GM19023 (cell line): ENCODE measurements at regions not wholly inside any gene's neighbourhood (a gene's known extent, or its start where the extent isn't known, plus 50 kb on each side); places are given as distances from the start of the nearest gene placed in this dataset.
"Not testable (repeated sequence)": the region's sequence is repeated elsewhere in the genome, so short reads cannot be mapped to it uniquely, and the experiment has no call there.

Experiments used
- ATAC-seq: cut with Tn5 transposase; IDR thresholded peaks from one replicate; pipeline ENCODE4 v1.9.1; 2021; ENCODE audit warnings: mild to moderate bottlenecking, moderate library complexity; ENCODE audit not compliant: unreplicated experiment

DNA sequence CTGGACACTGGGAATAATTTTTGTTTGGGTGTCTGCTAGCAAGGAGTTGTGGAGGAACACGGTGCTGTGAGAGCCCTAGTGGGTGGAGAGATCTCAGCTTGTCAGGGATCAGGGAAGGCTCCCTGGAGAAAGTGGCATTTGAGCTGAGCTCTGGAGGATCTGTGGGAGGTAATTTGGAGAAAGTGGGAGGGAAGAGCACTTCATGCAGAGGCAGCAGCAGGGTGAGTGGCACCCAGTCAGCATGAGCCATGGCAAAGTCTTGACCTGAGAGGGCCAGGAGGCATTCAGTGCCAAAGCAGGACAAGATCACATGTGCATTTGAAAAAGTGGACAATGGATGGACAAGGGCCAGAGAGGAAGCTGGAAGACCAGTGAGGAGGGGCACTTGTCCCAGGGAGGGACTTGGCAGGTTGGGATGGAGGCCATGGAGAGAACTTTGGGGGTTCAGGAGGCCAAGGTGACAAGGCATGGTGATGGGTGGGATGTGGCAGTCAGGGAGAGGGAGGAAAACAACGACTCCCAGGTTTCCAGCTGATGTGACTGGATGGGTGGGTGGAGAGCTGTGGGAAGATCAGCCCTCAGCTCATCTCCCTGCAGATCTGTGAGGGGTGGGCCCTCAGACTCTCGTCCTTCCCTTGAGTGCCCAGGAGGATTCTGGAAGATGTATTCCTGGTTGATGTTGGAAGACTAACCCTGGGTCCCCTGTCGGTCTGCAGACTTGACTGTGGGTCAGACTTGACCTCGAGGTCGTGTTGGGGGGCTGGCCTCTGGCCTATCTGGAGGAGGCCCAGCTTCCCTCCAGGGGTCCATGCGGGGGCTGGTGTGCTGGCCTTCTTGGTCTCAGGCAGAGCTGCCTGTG is 68.9 kb upstream of the PITX1 start:
- no peak for ATAC-seq

DNA sequence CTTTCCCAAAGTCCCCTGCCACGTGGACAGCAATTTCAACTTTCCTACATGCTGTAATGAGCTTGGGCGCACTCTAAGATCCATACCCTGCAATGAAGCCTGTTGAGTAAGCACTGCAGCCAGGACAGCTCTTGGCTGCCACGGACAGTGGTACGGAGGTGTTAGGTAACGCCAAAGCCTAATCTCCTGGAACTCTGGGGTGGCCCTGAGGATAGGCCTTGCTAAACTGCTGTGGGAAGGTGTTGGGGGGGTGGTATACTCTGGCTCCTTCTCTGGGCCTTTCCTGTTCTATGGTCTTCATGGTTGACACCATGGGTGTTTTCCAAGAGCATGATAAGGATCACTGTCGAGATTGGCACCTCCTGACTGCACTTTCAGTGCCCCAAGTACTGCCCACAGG is 66.4 kb upstream of the PITX1 start:
- ATAC-seq: no peak

DNA sequence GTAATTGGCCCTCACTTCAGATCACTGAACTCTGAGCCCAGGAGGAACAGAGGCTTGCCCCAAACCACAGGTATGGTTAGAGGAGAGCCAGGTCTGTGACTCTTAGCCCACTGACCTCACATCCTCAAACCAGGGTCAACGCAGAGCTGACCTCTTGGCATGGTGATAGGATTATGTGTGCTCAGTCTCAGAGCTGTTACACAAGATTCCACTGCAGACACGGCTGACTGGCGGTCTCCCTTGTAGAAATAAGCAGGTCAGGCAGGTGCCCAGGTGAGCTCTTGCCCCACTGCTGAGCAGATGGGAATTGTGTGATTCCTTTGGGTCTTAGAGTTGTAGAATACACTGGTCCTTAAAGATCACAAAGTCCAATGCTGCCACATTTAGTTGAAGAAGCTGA is 66.0 kb upstream of the PITX1 start:
- no peak for ATAC-seq

DNA sequence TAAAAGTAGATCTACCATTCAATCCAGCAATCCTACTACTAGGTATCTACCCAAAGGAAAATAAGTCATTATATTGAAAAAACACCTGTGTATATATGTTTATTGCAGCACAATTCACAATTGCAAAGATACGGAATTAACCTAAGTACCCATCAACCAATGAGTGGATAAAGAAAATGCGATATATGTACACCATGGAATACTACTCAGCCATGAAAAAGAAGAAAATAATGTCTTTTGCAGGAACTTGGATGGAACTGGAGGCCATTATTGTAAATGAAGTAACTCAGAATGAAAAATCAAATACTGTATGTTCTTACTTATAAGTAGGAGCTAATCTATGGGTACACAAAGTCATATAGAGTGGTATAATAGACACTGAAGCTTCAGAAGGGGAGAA is 63.4 kb upstream of the PITX1 start:
- ATAC-seq: no peak

DNA sequence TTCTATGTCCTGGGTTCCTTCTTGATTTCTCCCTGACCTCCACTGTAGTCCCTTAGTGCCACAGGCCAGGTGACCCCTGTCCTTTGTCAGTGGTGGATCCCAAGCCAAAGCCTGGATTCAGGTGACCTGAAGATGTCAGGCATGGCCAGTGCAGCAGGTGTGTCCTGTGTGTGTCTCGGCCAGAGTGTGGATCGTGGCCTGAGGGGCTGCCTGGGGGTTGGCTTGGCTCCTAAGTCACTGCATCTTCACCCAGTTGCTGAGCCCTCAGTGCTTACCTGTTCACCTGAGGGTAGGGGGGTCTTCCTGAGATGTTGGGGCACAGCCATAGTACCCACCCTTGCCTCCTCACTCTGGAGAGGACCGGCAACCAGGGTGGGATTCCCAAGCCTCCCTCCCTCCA is 61.8 kb upstream of the PITX1 start:
- no peak for ATAC-seq

DNA sequence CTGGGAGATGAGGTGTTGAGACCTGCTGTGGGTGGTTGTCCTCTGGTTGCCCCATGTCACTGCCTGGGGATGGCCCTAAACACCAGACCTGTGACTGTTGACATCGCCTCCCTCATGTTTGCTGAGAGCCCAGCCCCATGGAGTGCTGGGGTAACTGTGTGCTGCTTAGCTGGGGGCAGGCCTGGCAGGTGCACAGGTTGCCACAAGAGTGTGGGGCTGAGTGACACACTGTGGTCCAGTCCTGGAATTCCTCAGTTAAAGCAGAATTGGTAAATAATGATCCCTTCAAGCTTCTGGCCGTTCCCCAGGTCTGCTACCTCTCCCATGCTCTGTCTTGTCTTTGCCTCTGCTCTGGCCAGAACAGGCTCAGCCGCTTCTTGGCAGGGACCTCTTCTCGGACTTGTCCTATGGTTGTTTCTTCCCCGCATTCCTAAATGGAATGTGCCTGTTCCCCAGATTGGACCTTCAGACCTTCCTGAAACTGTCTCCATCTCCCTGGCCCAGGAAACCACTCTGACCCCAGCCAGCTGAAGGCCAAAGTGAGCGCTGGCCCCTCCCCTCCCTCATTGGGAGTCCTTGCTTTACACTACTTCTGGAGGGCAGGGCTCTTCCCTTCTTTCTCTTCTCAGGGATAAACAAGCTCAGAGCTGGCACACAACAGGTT is 61.2 kb upstream of the PITX1 start:
- ATAC-seq: no peak

DNA sequence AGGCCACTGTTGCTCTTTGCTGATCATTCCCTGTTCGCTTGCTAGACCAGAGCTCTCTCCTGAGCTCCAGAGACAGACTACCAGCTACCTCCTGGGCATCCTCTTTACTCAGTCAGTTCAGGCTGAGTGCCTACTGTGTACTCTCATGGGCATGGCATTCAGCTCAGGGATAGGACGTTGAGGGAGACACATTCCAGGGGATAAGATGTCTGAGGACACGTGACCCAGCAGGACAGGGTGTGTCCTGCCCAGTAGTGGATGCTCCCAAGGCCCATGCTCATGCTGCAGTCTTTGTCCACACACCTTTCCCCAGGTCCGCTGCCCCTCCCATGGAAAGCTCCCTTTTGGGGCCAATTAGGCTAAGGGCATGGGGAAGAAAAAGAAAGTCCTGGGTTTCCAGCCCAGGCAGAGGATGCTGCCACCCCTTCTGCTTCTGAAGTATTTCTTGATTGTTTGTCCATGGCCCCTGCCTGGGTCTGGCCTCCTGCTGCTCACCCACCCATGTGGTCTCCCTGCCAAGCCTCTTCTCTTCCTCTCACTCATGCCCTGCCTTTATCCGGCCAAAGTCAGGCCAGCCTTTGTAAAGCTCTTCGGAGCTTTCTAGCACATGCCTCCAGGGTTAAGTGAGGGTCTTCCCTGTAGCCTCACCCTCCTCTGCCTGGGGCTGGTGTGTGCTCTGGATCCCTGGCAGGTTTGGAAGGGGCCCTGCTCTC is 60.5 kb upstream of the PITX1 start:
- ATAC-seq: no peak

DNA sequence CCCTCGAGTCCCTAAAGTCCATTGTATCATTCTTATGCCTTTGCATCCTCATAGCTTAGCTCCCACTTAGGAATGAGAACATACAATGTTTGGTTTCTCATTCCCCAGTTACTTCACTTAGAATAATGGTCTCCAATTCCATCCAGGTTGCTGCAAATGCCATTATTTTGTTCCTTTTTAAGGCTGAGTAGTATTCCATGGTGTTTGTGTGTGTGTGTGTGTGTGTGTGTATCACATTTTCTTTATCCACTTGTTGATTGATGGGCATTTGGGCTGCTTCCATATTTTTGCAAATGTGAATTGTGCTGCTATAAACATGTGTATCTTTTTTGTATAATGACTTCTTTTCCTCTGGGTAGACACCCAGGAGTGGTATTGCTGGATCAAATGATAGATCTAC is 59.5 kb upstream of the PITX1 start:
- ATAC-seq: not testable (repeated sequence)

DNA sequence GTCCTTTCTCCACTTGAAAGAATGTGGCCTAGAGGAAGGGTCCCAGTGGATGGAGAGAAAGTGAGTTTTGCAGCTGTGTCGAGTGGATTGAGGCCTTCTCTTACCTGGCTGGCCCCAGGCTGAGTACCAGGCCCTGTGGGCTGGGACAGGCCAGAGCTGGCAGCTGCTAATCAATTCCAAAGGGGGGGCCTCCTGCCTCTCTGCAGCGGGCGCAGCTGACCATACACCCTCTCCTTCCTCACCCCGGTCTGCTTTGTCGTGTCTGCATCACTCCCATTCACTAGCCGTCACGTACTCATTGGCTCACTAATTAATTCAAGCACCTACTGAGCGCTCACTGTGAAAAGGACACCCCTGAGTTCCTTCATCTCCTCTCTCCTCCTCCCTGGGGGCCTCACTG is 58.4 kb upstream of the PITX1 start:
- no peak for ATAC-seq

DNA sequence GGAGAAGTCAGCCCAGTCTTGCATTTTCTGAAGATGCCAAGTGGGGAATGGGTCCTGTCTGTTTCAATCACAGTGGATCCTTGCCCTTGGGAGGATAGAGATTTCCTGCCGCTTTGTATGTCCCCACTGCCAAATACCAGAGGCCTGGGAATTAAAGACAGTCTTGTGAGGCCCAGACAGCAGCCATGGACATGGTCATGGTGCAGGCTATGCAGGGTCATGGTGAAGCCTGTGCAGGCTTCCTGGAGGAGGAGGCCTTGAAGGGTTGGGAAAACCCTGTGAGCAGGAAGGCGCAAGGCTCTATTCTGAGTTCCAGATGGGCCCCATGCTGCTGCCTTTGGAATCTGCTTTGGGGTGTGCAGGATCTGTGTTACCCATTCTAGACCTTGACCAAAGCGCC is 57.3 kb upstream of the PITX1 start:
- no peak for ATAC-seq

DNA sequence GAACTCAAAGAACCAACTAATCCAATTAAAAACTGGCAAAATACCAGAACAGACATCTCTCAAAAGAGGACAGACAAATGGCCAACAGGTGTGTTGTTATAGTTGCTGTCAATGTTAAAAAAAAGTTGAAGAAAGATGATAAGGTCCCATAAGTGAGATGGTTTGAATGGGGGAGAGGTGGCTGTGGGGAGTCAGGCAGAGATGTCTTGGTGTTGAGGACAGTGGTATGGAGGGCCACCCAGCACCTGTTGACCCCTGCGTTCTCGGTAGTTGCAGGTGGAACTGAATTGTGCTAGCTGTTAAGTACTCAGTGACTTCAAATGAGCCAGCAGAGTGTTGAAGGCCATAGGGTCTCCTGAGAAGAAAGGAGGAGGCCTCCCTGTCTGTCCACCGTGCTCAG is 55.9 kb upstream of the PITX1 start:
- no peak for ATAC-seq

DNA sequence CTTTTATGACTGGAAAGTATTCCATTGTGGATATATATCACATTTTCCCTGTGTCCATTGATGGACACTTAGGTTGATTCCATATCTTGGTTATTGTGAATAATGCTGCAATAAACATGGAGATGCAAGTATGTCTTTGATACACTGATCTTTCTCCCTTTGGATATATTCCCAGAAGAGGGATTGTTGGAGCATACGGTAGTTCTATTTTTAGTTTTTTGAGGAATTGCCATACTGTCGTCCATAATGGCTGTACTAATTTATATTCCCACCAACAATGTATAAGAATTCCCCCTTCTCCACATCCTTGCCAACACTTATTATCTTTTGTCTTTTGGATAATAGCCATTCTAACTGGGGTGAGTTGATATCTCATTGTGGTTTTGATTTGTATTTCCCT is 54.9 kb upstream of the PITX1 start:
- ATAC-seq: no peak

DNA sequence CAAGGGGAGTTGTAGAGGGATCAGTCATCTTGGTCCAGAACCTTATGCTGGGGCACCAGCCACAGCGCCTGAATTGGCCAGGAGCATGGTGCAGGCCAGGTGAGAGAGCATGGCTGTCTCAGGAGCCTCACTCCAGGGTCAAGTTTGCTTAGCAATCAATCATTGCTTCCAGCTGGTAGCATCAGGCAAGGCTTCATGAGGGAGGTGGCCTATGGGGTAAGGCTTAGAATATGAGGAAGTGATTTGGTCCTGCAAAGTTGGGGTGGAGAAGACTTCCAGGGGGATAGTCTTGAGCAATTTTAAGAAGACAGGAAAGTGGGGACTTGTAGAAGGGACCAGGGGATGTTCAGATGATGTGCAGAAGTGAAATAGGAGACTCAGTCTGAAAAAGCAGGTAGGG is 53.9 kb upstream of the PITX1 start:
- no peak for ATAC-seq

DNA sequence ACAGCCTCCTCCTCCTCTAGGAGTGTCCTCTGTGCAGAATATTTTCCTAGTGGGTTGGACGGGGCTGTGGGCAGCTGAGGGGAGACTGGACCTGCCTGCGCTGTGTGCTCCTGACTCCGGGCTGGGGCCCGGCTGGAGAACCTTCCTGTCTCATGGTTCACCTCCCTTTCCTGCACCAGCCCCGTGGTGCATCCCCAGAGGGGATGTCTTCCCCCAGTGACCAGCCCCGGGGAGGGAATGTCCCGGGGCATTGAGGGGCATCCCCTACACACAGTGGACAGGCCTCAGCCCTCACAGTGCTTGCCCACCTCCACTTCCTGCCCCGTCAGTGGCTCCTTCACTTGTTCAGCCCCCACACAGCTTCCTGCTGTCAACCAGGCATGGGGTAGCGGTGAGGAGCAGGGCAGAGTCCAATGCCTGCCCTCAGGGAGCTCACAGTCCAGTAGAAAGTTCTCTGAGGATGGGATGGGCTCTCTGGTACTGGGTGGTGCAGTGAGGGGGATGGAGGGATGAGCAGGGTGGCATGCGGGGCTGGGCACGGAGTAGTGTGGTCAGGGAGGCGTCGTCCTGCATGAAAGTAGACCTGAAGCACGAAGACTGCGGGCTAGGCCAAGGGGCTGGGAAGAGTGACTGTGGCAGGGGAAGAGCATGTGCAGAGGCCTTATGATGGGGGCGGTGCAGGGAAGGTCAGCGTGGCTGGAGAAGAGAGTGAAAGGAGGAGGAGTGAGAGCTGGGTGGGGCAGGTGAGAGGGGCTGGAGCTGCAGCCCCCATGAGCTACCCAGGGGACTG is 52.1 kb upstream of the PITX1 start:
- no peak for ATAC-seq

DNA sequence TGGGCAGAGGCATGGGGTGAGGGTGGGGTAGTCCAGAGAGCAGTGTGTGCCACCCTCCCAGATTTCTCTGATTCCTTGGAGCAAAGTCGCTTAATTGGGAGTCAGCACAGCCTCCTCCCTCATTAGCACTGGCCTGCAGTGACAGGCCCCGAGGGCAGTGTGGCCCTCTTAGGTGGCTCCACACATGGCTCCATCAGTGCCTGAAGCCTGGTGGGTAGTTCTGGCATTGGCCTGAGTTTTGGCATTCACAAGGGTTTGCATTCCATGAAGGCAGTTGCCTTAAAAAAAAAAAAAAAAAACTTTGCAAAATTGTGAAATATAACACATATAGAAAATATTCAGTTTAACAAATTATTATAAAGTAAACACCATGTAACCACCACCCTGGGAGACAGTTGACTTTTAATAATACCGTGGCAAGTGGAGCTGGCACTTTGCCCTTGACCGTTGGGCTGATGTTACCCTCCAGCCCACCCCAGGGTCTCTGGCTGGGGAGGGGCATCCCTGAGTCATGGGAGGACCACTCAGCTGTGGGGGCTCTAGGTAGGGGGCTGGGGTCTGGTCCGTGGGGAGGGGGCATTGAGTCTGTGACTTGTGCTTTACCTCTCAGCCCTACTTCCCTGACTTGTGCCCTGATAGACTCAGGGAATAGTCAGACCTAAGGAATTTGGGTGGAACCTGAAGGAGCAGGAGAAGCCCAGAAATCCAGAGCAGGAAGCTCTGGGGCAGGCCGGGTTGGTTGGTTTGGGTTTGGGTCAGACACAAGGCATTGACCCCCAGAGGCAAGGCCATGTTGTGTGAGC is 51.3 kb upstream of the PITX1 start:
- no peak for ATAC-seq
